NOMO-1 (cell line): ENCODE measurements at regions not wholly inside any gene's neighbourhood (a gene's known extent, or its start where the extent isn't known, plus 50 kb on each side); places are given as distances from the start of the nearest gene placed in this dataset.
"Not testable (repeated sequence)": the region's sequence is repeated elsewhere in the genome, so short reads cannot be mapped to it uniquely, and the experiment has no call there.

ENCODE experiments used
- DNase-seq, 2 experiments: peaks; one replicate each; lab custom pipeline; 2025; ENCODE audit not compliant: unreplicated experiment in 2 of 2; lab: John Stamatoyannopoulos, UW

- DNase-seq: no peak
Observed at GRCh38 chr1:157235307-157235706, 97.1 kb upstream of the ETV3 start.

GRCh38 chr1:157234705-157235273, 96.6 kb upstream of the ETV3 start:
- DNase-seq: no peak

GRCh38 chr1:157233131-157233530, 94.9 kb upstream of the ETV3 start:
- DNase-seq: no peak

- no peak for DNase-seq
Observed at GRCh38 chr1:157231846-157232525, 93.8 kb upstream of the ETV3 start.

- no peak for DNase-seq
Observed at GRCh38 chr1:157230500-157230899, 92.3 kb upstream of the ETV3 start.

GRCh38 chr1:157227700-157228099, 89.5 kb upstream of the ETV3 start:
- no peak for DNase-seq

GRCh38 chr1:157226739-157227138, 88.5 kb upstream of the ETV3 start:
- DNase-seq: no peak

GRCh38 chr1:157219600-157219999, 81.4 kb upstream of the ETV3 start:
- no peak for DNase-seq

GRCh38 chr1:157219182-157219581, 81.0 kb upstream of the ETV3 start:
- DNase-seq: no peak

GRCh38 chr1:157218671-157219070, 80.5 kb upstream of the ETV3 start:
- DNase-seq: no peak

GRCh38 chr1:157217486-157217885, 79.3 kb upstream of the ETV3 start:
- no peak for DNase-seq

- no peak for DNase-seq
Observed at GRCh38 chr1:157213836-157214235, 75.6 kb upstream of the ETV3 start.

GRCh38 chr1:157209514-157209913, 71.3 kb upstream of the ETV3 start:
- DNase-seq: no peak

- DNase-seq: not testable (repeated sequence)
Observed at GRCh38 chr1:157205982-157206381, 67.8 kb upstream of the ETV3 start.

GRCh38 chr1:157203166-157203565, 65.0 kb upstream of the ETV3 start:
- no peak for DNase-seq

GRCh38 chr1:157202331-157202730, 64.1 kb upstream of the ETV3 start:
- no peak for DNase-seq

- DNase-seq: no peak
Observed at GRCh38 chr1:157201767-157202166, 63.6 kb upstream of the ETV3 start.

- DNase-seq: no peak
Observed at GRCh38 chr1:157200451-157200850, 62.3 kb upstream of the ETV3 start.

- no peak for DNase-seq
Observed at GRCh38 chr1:157199421-157199755, 61.2 kb upstream of the ETV3 start.

- DNase-seq: no peak
Observed at GRCh38 chr1:157198619-157199420, 60.6 kb upstream of the ETV3 start.

GRCh38 chr1:157197906-157198435, 59.8 kb upstream of the ETV3 start:
- DNase-seq: no peak
